GM11168 (cell line): ENCODE measurements at regions not wholly inside any gene's neighbourhood (a gene's known extent, or its start where the extent isn't known, plus 50 kb on each side); places are given as distances from the start of the nearest gene placed in this dataset.

Source experiments
- in situ Hi-C: fragments of 300-500 bp; cut with MboI; formaldehyde crosslinking; loops from one replicate; pipeline ENCODE4 v1.12.0; 2022; ENCODE audit warnings: low sequenced_read_pairs; ENCODE audit not compliant: unreplicated experiment

DNA sequence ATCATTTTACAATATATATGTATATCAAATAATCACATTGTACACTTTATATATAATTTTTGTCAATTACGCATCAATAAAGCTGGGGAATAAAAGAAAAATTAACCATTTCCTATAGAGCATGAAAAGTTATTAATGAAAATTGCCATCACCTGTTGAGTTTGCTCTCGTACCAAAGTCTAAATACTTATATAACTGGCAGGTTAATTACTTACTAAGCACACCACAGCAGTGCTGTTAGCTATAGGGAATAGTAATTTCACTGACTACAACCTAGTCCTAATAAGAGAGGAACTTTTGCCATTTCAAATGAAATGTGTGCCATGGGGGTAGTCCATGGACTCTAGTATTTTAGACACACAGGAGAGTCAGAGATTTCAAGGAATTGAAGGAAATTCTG, 176.9 kb upstream of the COL1A2 start:
- in situ Hi-C loops: no loop called here

DNA sequence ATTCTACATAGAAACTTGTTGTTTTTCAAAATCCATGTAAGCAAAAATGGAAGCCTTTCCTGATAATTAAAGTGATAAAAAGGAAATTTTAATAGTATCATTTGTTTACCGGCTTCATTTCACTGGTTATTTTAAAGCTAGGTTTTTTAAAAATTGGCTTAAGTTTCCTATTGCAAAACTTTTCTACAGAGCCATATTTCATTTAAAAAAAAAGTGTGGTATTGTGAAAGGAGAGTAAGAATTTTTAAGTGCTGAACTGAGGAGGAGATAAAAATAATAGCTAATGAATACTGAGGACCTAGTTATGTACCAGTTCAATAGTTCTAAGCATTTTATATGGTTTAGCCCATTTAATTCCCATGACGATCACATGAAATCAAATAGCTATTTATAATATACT, 172.2 kb upstream of the COL1A2 start:
- in situ Hi-C loops: no loop called here

DNA sequence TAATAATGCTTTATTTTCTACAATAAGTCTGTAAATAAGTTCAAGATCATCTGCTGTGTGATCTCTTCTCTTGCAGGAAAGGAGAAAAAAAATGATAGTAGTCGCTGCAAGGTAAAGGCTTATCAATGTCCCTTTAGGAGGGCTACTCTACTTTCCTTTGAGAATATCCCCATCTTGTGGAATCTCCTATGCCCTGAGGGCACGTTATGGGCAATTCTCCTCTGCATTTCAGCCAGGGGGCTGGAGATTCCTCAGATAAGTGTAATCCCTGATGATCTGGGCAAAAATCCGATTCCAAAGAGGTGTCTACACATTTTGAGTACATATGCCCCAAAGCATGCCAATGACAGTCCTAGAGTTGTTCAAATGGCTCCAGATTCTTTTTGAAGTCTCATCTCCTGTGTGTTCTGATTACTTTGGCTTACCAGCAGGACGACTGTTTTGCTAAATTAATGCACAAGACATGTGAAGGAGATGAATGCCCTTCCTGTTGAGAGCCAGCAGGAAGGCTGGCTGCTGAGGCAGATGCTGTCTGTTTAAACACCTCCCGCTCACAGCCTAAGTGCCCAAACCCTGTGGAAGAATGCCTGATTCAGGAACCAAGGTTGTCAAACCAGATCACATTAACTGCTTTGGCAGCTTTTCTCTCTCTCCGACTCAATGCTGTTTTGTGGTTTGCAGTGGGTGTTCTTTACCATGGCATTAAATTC, 171.2 kb upstream of the COL1A2 start:
- in situ Hi-C loops: no loop called here

DNA sequence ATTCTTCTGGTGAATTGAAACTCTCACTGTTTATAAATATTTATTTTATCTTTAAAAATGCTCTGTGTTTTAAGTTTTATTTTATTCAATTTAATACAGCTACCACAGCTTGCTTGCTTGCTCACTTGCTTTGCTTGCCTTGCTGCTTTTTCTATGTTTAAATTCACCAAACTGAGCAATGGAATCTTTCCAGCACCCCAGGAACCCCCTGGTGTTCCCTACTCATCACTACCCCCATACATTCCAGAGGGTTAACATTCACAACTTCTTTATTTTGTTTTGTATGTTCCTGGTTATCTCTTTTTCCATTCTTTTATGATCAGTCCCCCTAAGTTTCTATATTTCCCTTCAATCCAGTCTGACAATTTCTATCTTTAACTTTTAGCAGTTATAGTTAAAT, 166.5 kb upstream of the COL1A2 start:
- in situ Hi-C loops: no loop called here

DNA sequence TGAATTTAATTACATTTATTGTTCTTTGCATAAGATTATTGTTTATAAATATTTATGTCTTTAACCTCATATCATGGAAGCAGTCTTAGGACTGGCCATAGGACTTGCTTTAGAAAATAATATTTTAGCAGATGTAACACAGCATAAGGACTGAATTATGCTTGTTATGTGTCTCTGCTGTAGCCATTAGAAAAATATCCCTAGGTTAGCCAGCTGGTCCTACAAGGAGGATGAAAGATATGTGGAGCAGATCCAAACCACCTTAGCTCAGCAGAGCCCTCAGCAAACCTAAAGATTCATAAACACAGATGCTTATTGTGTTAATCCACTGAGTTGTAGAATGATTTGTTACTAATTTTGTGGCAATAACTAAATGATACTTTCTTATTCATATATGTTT, 166.0 kb upstream of the COL1A2 start:
- in situ Hi-C loops: no loop called here

DNA sequence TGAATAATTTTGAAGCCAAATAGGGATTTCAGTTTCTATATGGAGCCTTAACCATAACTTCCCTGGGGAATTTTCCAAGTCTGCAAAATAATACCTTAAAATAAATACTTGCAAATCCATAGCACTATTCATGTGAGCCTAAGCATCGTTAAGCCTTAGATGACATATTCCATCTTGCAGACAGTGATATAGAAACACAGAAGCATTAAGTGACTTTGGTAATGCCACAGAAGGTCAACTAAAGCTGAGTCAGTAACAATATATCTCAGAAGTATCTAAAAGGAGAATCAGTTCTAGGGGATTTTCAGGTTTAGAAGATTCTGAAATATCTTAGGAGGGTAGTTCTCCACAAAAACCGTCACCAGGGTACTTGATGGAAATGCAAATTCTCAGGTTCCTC, 163.4 kb upstream of the COL1A2 start:
- in situ Hi-C loops: no loop called here

DNA sequence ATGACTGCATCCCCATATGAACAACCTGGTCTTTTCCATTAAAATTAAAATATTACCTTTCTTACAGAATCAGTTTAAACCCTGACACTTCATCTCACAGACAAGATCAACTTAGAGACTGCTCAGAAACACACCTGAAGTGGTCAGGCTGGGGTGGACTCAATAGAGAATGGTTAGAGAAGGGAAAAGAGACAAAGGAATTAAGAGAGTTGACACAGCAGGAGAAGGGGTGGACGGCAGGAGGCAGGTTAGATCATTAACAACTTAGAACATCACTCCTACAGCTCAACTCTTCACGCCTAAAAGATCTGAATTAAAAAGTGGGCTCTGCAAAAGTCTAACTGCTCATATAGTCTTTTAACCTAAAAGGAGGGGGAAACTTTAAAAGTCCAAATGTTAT, 157.7 kb upstream of the COL1A2 start:
- in situ Hi-C loops: no loop called here

DNA sequence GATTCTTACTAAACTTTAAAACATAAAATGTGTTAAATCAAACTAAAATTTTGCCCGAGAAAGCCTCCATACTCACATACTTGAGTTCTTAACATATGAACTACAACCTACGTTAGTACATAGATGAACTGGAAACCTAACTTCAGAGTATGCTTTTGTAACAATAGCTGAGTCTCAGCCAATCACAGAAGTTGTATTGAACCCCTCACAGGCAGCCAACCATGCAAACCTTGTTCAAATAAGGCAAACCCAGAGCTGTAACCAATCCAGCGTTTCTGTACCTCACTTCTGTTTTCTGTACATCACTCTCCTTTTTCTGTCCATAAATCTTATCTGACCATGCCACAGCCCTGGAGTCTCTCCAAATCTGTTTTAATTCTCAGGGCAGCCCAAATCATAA, 157.3 kb upstream of the COL1A2 start:
- in situ Hi-C loops: no loop called here

DNA sequence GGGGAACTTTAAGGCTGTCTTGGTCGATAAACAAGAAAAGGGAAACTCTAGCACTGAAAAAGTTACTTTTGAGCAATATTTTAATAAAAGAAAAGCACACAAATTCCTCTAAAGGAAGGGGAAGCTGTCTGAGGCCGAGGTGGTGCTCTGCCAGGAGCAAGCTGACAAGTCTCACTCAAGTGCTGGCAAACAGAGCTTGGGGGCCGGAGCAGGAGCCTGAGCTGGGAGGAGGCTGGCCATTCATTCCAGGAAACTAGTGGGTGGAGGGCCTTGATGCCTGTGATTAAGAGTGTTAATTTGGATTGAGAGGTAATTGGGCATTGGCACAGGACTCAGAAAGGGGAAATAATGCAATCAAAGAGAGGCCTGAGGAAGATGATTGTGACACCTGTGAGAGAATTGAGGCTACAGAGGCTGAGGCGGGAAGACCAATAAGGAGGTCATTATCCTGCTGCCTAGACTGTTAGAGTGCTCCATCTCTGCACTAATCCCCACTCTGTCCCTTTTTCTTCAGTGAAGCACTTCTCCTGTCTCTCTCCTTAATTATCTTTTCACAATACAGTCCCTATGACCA, 154.9 kb upstream of the COL1A2 start:
- in situ Hi-C loops: no loop called here

DNA sequence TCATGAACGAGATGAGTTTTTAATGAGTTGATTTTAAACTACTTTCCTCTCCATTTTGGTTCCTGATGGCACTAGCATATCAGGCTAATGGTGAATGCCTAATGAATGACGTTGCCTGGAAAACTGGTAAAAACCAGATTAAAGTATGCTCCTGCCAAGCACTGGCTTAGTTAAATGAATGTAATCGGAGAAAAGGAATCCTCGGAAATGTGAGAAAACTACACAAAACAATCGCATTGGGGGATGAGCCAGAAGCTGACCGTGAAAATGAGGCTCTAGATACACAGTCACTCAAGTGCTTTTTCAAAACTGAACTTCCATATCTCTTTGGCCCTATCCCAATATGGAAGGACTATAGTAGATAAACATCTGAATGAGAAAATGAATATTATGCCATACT, 153.8 kb upstream of the COL1A2 start:
- in situ Hi-C loops: no loop called here

DNA sequence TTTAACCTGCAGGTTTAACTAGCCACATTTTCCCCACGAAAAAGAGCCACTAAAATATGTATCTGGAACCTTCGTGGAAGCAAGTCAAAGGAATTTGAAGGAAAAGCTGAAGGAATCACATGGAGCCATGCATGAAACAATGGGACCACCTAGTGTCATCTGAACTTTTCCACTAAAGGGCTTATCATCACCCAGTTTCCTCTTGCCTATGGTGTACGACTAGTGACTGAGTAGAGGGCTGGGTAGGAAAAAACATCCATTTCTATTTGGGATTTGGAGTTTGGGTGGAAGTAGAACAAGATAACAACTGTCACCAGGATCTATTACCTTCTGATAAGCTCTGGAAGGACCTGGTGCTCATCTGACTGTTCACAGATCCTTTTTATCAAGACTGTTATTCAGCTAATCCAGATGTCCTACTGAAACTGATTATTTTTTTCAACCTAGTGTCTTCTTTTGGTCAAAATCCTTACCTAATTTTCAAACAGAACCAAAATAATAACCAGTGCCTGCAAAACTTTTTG, 153.2 kb upstream of the COL1A2 start:
- in situ Hi-C loops: no loop called here

DNA sequence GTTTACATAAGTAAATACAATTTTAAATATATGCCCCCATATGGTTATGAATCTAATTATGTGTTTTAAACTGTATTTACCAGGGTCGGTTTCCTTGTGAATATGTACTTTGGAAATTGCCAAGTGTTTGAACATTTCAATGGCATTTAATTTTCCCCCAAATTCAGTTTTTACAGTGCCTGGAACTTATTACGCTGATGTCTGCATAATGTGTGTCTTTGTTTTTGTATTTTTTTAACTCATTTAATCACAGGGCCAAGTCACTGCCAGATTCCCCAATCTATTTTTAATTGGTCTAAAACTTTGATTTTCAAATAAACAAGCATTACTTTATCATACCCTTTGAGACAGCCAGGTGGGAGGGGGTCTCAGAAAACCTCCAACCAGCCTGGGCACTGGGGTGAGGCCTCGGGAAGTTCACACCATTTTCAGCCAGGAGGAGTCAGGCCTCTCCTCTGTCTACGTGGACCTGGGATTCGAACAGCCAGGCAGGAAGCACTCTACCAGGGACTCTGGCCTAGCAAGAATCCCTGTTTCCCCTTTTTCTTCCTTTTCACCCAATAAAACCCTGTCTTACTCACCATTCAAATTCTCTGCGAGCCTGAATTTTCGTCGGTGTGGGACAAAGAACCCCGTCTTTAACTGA, 151.5 kb upstream of the COL1A2 start:
- in situ Hi-C loops: no loop called here

DNA sequence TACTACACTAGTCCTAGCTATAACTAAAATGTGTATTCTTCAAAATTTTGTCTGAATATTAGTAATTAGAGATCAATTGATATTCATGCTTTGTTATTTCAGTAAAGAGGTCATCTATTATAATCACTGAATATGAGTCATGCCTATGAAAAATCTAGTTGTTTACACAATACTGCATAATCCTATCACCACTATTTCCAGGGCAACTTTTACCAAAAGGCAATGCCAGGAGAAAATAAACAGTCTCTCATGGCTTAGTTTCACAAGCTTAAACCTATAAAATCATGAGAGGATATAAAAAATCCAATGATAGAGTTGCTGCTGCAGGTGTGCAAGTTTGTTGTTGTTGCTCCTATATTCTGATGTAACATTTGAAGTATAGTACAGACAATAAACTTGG, 149.9 kb upstream of the COL1A2 start:
- in situ Hi-C loops: no loop called here

DNA sequence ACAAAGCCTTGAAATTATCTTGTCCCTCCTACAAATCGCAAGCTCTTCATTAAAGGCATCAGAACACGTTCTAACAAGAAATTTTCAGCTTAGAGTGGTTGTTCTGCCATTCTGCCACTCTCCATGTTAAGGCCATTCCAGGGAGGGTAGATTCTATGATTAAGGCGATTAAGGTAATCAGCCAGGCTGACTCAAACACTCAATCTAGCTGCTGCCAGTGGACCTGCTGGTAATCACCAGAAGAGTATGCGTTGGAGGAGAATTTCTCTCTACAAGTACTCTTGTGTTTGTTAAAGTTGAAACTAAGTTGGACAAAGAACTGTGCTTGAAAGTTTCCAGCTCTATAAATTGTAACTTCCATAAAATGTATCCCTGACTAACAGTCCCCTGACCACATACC, 149.2 kb upstream of the COL1A2 start:
- in situ Hi-C loops: no loop called here

DNA sequence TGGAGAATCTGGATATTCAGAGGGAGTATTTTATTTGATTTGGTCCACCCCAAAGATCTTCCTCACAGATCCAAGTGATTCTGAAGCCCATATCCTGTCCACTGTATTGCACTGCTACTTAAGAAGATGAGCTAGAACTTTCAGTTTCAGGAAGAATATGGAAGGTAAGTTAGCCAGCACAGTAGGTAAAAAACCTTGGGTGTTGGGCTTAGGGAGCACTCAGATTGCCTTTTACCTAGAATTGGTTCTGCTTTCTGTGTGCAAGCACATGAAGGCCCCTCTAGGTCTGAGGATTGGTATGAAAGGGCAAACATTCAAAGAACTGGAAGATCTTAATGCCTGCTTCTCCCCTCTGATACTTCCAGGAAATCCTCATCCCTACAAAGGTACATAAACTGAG, 146.7 kb upstream of the COL1A2 start:
- in situ Hi-C loops: no loop called here

DNA sequence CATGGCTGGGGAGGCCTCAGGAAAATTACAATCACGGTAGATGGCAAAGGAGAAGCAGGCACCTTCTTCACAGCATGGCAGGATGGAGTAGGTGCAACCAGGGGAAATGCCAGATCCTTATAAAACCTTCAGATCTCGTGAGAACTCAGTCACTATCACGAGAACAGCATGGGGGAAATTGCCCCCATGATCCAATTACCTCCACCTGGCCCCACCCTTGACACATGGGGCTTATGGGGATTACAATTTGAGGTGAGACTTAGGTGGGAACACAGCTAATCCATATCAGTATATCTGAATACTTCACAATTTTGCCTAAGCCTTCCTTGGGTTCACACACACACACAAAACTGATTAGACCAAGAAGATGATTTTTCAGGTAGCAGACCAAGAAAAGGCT, 145.1 kb upstream of the COL1A2 start:
- in situ Hi-C loops: loop anchor here (25.0 kb wide), 1 partner anchor 362 kb away; the partner anchor contains the start of gene TFPI2

DNA sequence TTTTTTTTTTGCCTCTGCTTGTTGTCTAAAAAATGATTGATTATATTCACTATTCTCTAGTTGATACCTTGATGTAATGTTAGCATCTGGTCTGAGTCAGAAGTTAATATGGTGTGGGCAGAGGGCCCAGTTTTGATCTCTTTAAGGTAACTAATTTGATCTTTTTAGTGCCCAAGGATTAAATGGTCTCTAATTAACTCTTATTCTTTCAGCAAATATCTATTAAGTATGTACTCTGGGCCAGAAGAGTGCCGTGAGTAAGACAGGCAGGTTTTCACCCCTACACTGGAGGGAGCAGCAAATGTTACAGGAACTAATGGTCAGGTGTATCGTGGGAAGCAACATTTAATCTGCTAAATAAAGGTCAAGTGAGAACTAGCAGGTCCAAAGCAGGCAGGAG, 144.6 kb upstream of the COL1A2 start:
- in situ Hi-C loops: loop anchor here (25.0 kb wide), 1 partner anchor 363 kb away; the partner anchor contains the start of gene TFPI2

DNA sequence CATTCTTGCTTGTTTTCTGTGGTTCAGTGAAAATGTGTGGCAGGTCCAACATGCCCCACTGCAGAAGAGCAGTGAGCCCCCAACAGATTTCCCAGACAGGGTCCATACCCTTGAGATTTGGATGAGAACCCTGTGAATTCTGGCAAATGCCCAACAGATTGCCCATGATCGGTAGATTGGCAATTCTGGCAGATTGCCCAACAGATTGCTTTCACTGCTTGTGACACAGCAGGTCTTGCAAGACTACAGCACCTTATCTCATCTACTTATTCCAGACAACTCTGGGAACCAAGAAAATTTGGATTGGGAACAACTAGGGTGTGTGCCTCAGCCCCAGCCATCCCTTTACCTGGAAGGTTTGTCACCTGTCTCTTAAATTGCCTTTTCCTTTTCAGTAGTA, 143.7 kb upstream of the COL1A2 start:
- in situ Hi-C loops: loop anchor here (25.0 kb wide), 1 partner anchor 364 kb away; the partner anchor contains the start of gene TFPI2

DNA sequence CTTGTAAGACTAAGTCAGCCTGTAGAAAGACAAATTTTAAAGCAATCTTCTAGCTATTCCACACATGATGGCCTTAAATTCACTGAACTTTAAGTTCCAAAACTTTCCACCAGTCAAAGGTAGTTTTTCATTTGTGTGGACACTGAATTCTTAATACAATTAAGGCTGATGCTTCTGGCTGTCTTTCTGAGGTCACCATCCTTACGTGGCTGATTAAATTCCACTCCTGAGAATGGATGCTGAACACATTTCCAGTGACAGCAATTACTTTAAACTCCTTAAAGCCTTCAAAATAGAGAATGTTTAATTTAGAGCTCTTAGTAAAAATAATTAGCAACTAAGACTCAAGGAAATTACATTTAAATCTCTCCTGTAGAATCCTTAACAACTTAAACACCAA, 142.6 kb upstream of the COL1A2 start:
- in situ Hi-C loops: loop anchor here (25.0 kb wide), 1 partner anchor 365 kb away; the partner anchor contains the start of gene TFPI2

DNA sequence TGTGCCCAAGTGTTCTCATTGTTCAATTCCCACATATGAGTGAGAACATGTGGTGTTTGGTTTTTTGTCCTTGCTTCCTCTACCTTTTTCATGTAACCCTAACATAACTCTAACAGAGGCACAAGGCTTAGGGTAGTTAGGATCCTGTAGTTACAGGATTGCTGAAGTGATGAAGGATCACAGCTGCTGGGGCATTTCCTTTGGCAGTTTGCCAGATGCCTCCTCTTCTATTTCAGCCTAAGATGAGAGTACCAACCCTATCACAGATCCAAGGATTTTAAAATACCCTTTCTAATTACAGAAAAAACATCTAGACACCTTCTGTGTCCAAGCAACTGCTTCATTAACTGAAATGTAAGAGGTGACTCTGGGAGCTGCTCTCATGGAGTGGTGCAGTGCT, 141.7 kb upstream of the COL1A2 start:
- in situ Hi-C loops: loop anchor here (25.0 kb wide), 1 partner anchor 366 kb away; the partner anchor contains the start of gene TFPI2

DNA sequence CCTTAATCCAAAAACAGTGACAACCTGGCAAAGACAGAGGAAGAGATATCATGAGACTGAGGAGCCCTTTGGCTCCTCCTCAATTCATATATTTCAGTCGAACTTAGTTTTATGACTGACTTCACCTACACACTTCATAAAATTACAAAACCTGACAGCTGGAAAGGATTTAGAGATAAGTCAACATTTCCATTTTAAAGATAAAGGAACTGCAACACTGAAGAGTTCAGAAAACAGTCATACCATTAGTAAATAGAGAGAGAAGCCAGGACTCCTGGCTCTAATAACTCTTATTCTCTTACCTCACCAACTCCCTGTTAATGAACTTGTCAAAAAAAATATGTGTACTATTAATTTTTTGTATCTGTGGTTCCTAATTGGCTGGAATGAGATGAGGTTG, 141.0 kb upstream of the COL1A2 start:
- in situ Hi-C loops: loop anchor here (25.0 kb wide), 1 partner anchor 366 kb away; the partner anchor contains the start of gene TFPI2
